OCI-LY3 (cell line): ENCODE measurements at regions not wholly inside any gene's neighbourhood (a gene's known extent, or its start where the extent isn't known, plus 50 kb on each side); places are given as distances from the start of the nearest gene placed in this dataset.

Experiments used
- EZH2phosphoT487 ChIP-seq: fragments of 200-600 bp; shearing (Covaris generic); IDR thresholded peaks from 2 replicates; pipeline ENCODE4 v1.6.1; 2018; ENCODE audit warnings: antibody characterized with exemption, mixed run types, low read depth
- TF ChIP-seq, protein P1 (sequence below): fragments of 200-600, 300-600 bp; sonication (generic); IDR thresholded peaks from 2 replicates; pipeline ENCODE4 v1.5.1; 2014; ENCODE audit warnings: antibody characterized with exemption, low read length, low read depth

DNA sequence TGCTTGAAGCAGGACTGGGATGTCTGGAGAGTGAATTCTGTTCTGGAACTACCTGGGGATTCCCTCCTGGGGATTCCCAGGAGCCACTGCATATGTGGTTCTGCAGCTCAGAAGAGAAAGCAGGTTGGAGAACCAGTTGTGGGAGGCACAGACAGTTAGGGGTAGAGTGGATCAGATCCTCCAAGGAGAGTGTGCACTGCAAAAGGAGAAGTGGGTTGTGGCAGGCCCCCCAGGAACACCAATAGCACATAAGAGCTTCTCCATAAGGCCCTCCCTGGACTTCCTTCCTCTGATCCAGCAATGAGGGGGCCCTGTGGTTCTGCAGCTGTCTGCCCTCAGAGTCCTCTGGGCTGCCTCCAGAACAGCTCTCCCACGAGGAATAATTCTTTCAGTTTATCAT, 369.2 kb upstream of the CNR1 start:
- TF ChIP-seq, protein P1, sequence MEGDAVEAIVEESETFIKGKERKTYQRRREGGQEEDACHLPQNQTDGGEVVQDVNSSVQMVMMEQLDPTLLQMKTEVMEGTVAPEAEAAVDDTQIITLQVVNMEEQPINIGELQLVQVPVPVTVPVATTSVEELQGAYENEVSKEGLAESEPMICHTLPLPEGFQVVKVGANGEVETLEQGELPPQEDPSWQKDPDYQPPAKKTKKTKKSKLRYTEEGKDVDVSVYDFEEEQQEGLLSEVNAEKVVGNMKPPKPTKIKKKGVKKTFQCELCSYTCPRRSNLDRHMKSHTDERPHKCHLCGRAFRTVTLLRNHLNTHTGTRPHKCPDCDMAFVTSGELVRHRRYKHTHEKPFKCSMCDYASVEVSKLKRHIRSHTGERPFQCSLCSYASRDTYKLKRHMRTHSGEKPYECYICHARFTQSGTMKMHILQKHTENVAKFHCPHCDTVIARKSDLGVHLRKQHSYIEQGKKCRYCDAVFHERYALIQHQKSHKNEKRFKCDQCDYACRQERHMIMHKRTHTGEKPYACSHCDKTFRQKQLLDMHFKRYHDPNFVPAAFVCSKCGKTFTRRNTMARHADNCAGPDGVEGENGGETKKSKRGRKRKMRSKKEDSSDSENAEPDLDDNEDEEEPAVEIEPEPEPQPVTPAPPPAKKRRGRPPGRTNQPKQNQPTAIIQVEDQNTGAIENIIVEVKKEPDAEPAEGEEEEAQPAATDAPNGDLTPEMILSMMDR = no peak
- TF ChIP-seq EZH2phosphoT487 = no peak
